ENCODE measurements at regions not wholly inside any gene's neighbourhood (a gene's known extent, or its start where the extent isn't known, plus 50 kb on each side); places are given as distances from the start of the nearest gene placed in this dataset.

GRCh38 chr14:58815161-58815701, 177.5 kb downstream of the DACT1 start:
- Histone ChIP-seq H3K27ac (ENCODE audit: low read depth, low read length) (no peak overlapping the region), H3K36me3 (ENCODE audit: control insufficient read depth, insufficient read depth, low read length) (no peaks in the 10 kb centered on the region), H3K4me3 (ENCODE audit: low read length) (no peak overlapping the region), H3K9ac (ENCODE audit: low read length) (no peak overlapping the region), H3K4me1 (ENCODE audit: control insufficient read depth, insufficient read depth, low read length) (no peaks in the 10 kb centered on the region), H3K27me3 (ENCODE audit: control insufficient read depth, insufficient read depth, low read length) (no peaks in the 10 kb centered on the region)

GRCh38 chr14:58815794-58816193, 178.0 kb downstream of the DACT1 start:
- no peak overlapping the region for H3K9ac ChIP-seq (ENCODE audit: low read length)
- H3K27me3 ChIP-seq (ENCODE audit: control insufficient read depth, insufficient read depth, low read length) = no peaks in the 10 kb centered on the region
- no peaks in the 10 kb centered on the region for H3K4me1 ChIP-seq (ENCODE audit: control insufficient read depth, insufficient read depth, low read length)
- H3K4me3 ChIP-seq (ENCODE audit: low read length) = no peak overlapping the region
- no peaks in the 10 kb centered on the region for H3K36me3 ChIP-seq (ENCODE audit: control insufficient read depth, insufficient read depth, low read length)
- H3K27ac ChIP-seq (ENCODE audit: low read depth, low read length) = no peak overlapping the region

GRCh38 chr14:58816416-58817115, 178.8 kb downstream of the DACT1 start:
- Histone ChIP-seq H3K27ac (ENCODE audit: low read depth, low read length) (no peak overlapping the region), H3K36me3 (ENCODE audit: control insufficient read depth, insufficient read depth, low read length) (no peaks in the 10 kb centered on the region), H3K27me3 (ENCODE audit: control insufficient read depth, insufficient read depth, low read length) (no peaks in the 10 kb centered on the region), H3K9ac (ENCODE audit: low read length) (no peak overlapping the region), H3K4me1 (ENCODE audit: control insufficient read depth, insufficient read depth, low read length) (no peaks in the 10 kb centered on the region), H3K4me3 (ENCODE audit: low read length) (no peak overlapping the region)

GRCh38 chr14:58817846-58818245, 180.1 kb downstream of the DACT1 start:
- H3K4me3 ChIP-seq (ENCODE audit: low read length) = no peak overlapping the region
- H3K36me3 ChIP-seq (ENCODE audit: control insufficient read depth, insufficient read depth, low read length) = no peaks in the 10 kb centered on the region
- H3K27me3 ChIP-seq (ENCODE audit: control insufficient read depth, insufficient read depth, low read length) = no peaks in the 10 kb centered on the region
- no peak overlapping the region for H3K27ac ChIP-seq (ENCODE audit: low read depth, low read length)
- H3K4me1 ChIP-seq (ENCODE audit: control insufficient read depth, insufficient read depth, low read length) = no peaks in the 10 kb centered on the region
- H3K9ac ChIP-seq (ENCODE audit: low read length) = no peak overlapping the region

GRCh38 chr14:58820032-58820431, 182.3 kb downstream of the DACT1 start:
- H3K4me3 ChIP-seq (ENCODE audit: low read length) = no peak overlapping the region
- H3K27me3 ChIP-seq (ENCODE audit: control insufficient read depth, insufficient read depth, low read length) = no peaks in the 10 kb centered on the region
- no peaks in the 10 kb centered on the region for H3K4me1 ChIP-seq (ENCODE audit: control insufficient read depth, insufficient read depth, low read length)
- H3K36me3 ChIP-seq (ENCODE audit: control insufficient read depth, insufficient read depth, low read length) = no peaks in the 10 kb centered on the region
- no peak overlapping the region for H3K9ac ChIP-seq (ENCODE audit: low read length)
- no peak overlapping the region for H3K27ac ChIP-seq (ENCODE audit: low read depth, low read length)

DNA sequence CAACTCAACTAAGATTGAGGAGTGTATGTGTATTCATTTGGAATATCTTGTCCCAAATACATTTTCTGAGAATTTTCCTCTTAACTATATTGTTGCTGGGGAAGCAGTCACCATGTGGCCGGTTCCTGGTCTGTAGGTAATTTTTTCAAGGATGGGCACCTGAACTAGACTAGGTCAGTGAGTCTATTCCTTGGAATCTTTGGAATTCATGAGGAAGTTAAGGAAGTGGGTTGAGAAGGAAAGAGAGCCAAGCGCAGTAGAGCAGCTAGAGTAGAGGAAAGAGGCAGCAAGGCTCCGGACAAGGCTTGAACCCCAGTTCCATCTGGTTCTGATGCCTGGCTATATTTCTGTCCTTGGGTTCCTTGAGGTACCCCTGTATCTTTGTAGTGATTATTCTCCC, 183.7 kb downstream of the DACT1 start:
- H3K4me1 ChIP-seq (ENCODE audit: control insufficient read depth, insufficient read depth, low read length) = no peaks in the 10 kb centered on the region
- no peak overlapping the region for H3K9ac ChIP-seq (ENCODE audit: low read length)
- no peak overlapping the region for H3K27ac ChIP-seq (ENCODE audit: low read depth, low read length)
- H3K36me3 ChIP-seq (ENCODE audit: control insufficient read depth, insufficient read depth, low read length) = no peaks in the 10 kb centered on the region
- no peaks in the 10 kb centered on the region for H3K27me3 ChIP-seq (ENCODE audit: control insufficient read depth, insufficient read depth, low read length)
- no peak overlapping the region for H3K4me3 ChIP-seq (ENCODE audit: low read length)

- no peaks in the 10 kb centered on the region for H3K27me3 ChIP-seq (ENCODE audit: control insufficient read depth, insufficient read depth, low read length)
- H3K4me3 ChIP-seq (ENCODE audit: low read length) = no peak overlapping the region
- H3K9ac ChIP-seq (ENCODE audit: low read length) = no peak overlapping the region
- no peaks in the 10 kb centered on the region for H3K4me1 ChIP-seq (ENCODE audit: control insufficient read depth, insufficient read depth, low read length)
- no peaks in the 10 kb centered on the region for H3K36me3 ChIP-seq (ENCODE audit: control insufficient read depth, insufficient read depth, low read length)
- H3K27ac ChIP-seq (ENCODE audit: low read depth, low read length) = no peak overlapping the region
Observed at GRCh38 chr14:58822856-58823255, 185.1 kb downstream of the DACT1 start.

DNA sequence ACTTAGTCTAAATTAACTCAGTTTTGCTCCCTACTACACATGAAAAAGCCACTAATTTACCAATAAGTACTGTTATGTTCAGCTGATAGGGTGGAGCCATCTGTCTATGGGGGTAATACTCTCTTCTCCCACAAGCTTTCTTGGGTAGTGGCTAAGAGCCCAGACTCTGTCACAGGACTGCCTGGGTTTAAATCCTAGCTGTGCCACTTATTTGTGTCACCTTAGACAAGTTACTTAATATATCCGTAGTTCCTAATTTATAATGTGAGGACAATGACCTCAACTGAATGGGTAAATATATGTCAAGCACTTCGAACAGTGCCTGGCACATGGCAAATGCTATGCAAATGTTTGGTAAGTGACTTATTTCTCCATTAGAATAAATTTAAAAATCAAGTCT, 185.6 kb downstream of the DACT1 start:
- Histone ChIP-seq H3K4me1 (ENCODE audit: control insufficient read depth, insufficient read depth, low read length) (no peaks in the 10 kb centered on the region), H3K36me3 (ENCODE audit: control insufficient read depth, insufficient read depth, low read length) (no peaks in the 10 kb centered on the region), H3K27ac (ENCODE audit: low read depth, low read length) (no peak overlapping the region), H3K27me3 (ENCODE audit: control insufficient read depth, insufficient read depth, low read length) (no peaks in the 10 kb centered on the region), H3K9ac (ENCODE audit: low read length) (no peak overlapping the region), H3K4me3 (ENCODE audit: low read length) (no peak overlapping the region)

GRCh38 chr14:58824106-58824505, 186.3 kb downstream of the DACT1 start:
- Histone ChIP-seq H3K27me3 (ENCODE audit: control insufficient read depth, insufficient read depth, low read length) (no peaks in the 10 kb centered on the region), H3K9ac (ENCODE audit: low read length) (no peak overlapping the region), H3K4me3 (ENCODE audit: low read length) (no peak overlapping the region), H3K27ac (ENCODE audit: low read depth, low read length) (no peak overlapping the region), H3K4me1 (ENCODE audit: control insufficient read depth, insufficient read depth, low read length) (no peaks in the 10 kb centered on the region), H3K36me3 (ENCODE audit: control insufficient read depth, insufficient read depth, low read length) (no peaks in the 10 kb centered on the region)

- Histone ChIP-seq H3K4me3 (ENCODE audit: low read length) (no peak overlapping the region), H3K9ac (ENCODE audit: low read length) (no peak overlapping the region), H3K4me1 (ENCODE audit: control insufficient read depth, insufficient read depth, low read length) (no peaks in the 10 kb centered on the region), H3K27ac (ENCODE audit: low read depth, low read length) (no peak overlapping the region), H3K27me3 (ENCODE audit: control insufficient read depth, insufficient read depth, low read length) (no peaks in the 10 kb centered on the region), H3K36me3 (ENCODE audit: control insufficient read depth, insufficient read depth, low read length) (no peaks in the 10 kb centered on the region)
Observed at GRCh38 chr14:58824796-58825195, 187.0 kb downstream of the DACT1 start.

DNA sequence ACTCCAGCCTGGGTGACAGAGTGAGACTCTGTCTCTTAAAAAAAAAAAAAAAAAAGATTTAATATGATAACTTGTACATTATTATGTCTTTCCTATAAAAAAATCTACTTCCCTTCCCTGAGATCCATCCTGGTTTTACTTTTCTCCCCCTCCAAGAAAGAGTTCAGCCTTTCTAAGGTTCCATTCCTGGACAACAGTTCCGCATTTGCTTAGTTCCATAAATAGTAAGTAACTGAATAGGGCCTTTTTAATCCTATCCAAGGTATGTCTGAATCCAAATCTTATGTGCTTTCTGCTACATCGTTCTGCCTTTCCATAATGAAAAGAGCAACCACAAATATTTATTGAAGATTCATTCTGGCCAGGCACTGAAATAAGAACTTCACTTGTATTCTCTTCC, 187.8 kb downstream of the DACT1 start:
- Histone ChIP-seq H3K36me3 (ENCODE audit: control insufficient read depth, insufficient read depth, low read length) (no peaks in the 10 kb centered on the region), H3K27me3 (ENCODE audit: control insufficient read depth, insufficient read depth, low read length) (no peaks in the 10 kb centered on the region), H3K27ac (ENCODE audit: low read depth, low read length) (no peak overlapping the region), H3K4me1 (ENCODE audit: control insufficient read depth, insufficient read depth, low read length) (no peaks in the 10 kb centered on the region), H3K4me3 (ENCODE audit: low read length) (no peak overlapping the region), H3K9ac (ENCODE audit: low read length) (no peak overlapping the region)

DNA sequence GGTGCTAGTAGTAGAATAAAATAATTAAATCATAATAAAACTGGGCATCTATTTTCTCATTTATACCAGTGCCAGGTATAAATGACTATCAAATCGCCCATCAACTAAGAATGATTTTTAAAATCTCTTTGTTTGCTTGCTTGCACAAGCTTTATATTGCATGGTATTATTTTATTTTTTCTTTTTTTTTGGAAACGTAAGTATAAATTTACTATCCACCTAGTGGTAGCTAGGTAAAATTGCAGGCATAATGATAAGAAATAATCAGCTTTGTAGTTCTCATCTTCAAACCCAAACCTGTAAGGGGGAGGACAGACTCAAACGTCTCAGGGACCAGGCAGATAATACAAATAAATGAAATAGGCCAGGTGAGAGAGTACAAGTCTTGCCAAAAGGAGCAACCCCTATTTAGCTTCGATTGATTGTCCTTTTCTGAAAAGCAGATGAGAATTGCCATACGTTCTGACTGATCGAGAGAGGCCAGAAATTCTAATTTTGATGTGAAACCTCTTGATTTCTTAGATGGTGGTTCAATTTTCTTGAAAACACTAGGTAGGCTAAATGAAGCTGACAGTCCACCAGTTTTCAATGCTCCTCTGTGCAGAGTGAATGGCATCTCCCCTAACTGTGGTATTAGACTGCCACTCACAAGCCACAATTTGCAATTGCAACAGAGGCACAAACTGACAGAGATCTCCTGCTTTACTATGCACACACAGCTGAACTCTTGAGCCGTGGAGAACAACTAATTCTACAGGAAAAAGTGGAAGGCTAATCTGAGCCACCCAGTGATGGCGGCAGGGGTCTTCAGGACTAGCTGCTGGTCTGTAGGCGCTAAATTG, 189.3 kb downstream of the DACT1 start:
- Histone ChIP-seq H3K27ac (ENCODE audit: low read depth, low read length) (no peak overlapping the region), H3K4me1 (ENCODE audit: control insufficient read depth, insufficient read depth, low read length) (peaks cover 3% of the 10 kb centered on the region), H3K36me3 (ENCODE audit: control insufficient read depth, insufficient read depth, low read length) (no peaks in the 10 kb centered on the region), H3K27me3 (ENCODE audit: control insufficient read depth, insufficient read depth, low read length) (no peaks in the 10 kb centered on the region), H3K9ac (ENCODE audit: low read length) (no peak overlapping the region), H3K4me3 (ENCODE audit: low read length) (no peak overlapping the region)
